Effector memory CD4-positive, alpha-beta T cell (primary cell): ENCODE measurements at regions not wholly inside any gene's neighbourhood (a gene's known extent, or its start where the extent isn't known, plus 50 kb on each side); places are given as distances from the start of the nearest gene placed in this dataset.

Experiments
- DNase-seq, 3 donors: peaks; one replicate each; pipeline ENCODE4 v3.0.0-alpha.2; 2020
- H3K27ac ChIP-seq: 2 replicates; pipeline ENCODE4 v1.7.0; 2013; ENCODE audit warnings: mild to moderate bottlenecking, low read length, moderate library complexity; ENCODE audit not compliant: insufficient read depth, poor library complexity, severe bottlenecking
- H3K27me3 ChIP-seq: replicated peaks from 2 replicates; pipeline ENCODE4 v1.7.0; 2013; ENCODE audit warnings: mild to moderate bottlenecking, low read length; ENCODE audit not compliant: insufficient read depth, control insufficient read depth, poor library complexity, severe bottlenecking
- H3K36me3 ChIP-seq: 2 replicates; pipeline ENCODE4 v1.7.0; 2013; ENCODE audit warnings: mild to moderate bottlenecking, low read length, moderate library complexity; ENCODE audit not compliant: control insufficient read depth, insufficient read depth
- H3K4me1 ChIP-seq: 2 replicates; pipeline ENCODE4 v1.7.0; 2013; ENCODE audit warnings: low read length, mild to moderate bottlenecking; ENCODE audit not compliant: control insufficient read depth, insufficient read depth, poor library complexity, severe bottlenecking
- H3K4me3 ChIP-seq: 2 replicates; pipeline ENCODE4 v1.7.0; 2013; ENCODE audit warnings: low read length, low read depth, mild to moderate bottlenecking; ENCODE audit not compliant: insufficient read depth, poor library complexity, severe bottlenecking
- H3K9me3 ChIP-seq: 2 replicates; pipeline ENCODE4 v1.7.0; 2013; ENCODE audit warnings: mild to moderate bottlenecking, low read length, moderate library complexity; ENCODE audit not compliant: control insufficient read depth

DNA sequence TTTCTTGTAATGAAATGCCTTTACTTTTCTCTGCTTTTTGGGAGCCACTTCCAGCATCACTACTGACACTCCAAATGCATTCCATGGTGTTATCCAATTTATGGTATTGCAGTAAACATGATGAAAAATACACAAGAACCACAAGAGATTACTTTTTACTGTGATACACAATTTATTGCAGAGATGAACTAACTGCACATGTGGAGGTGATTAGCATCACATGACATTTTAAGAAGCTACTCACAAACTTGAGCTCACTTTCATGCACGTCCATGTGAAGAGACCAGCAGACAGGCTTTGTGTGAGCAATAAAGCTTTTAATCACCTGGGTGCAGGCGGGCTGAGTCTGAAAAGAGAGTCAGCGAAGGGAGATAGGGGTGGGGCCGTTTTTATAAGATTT, 780.5 kb upstream of the GOT2 start:
- Histone ChIP-seq H3K9me3 (no peaks in the 10 kb centered on the region), H3K36me3 (no peaks in the 10 kb centered on the region), H3K27me3 (no peaks in the 10 kb centered on the region), H3K4me1 (no peaks in the 10 kb centered on the region), H3K4me3 (no peak overlapping the region), H3K27ac (no peak overlapping the region)
- DNase-seq = no peak

DNA sequence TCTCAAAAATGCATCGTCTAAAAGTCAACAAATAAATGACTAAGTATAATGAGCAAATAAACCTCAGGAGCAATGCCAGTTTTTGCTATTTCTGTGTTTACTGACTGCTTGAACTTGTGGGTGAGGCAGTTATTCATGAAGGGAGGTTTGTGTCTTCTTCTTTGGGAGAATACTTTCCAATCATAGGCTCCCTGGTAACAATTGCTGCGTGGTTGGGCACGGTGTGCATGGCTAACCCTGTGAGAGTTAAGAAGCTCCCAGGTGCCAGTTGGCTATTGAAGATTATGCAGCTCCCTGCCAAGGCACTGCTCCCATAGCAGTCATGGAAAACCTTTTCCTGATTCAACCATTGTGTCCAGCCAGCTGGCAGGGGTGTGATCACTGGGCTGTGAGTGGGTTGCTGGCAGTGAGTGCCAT, 775.9 kb upstream of the GOT2 start:
- Histone ChIP-seq H3K27me3 (no peaks in the 10 kb centered on the region), H3K4me3 (no peak overlapping the region), H3K36me3 (no peaks in the 10 kb centered on the region), H3K9me3 (no peaks in the 10 kb centered on the region), H3K27ac (no peak overlapping the region), H3K4me1 (no peaks in the 10 kb centered on the region)
- no peak for DNase-seq

- H3K27me3 ChIP-seq = no peaks in the 10 kb centered on the region
- no peak overlapping the region for H3K27ac ChIP-seq
- no peaks in the 10 kb centered on the region for H3K9me3 ChIP-seq
- no peaks in the 10 kb centered on the region for H3K4me1 ChIP-seq
- H3K4me3 ChIP-seq = no peak overlapping the region
- no peak for DNase-seq
- H3K36me3 ChIP-seq = no peaks in the 10 kb centered on the region
Observed at GRCh38 chr16:59500601-59501000, 766.5 kb upstream of the GOT2 start.

- Histone ChIP-seq H3K9me3 (no peaks in the 10 kb centered on the region), H3K36me3 (no peaks in the 10 kb centered on the region), H3K4me3 (no peak overlapping the region), H3K27ac (no peak overlapping the region), H3K4me1 (no peaks in the 10 kb centered on the region), H3K27me3 (no peaks in the 10 kb centered on the region)
- DNase-seq = no peak
Observed at GRCh38 chr16:59487067-59487466, 753.0 kb upstream of the GOT2 start.

- Histone ChIP-seq H3K9me3 (no peaks in the 10 kb centered on the region), H3K27ac (no peak overlapping the region), H3K27me3 (no peaks in the 10 kb centered on the region), H3K4me1 (no peaks in the 10 kb centered on the region), H3K36me3 (no peaks in the 10 kb centered on the region), H3K4me3 (no peak overlapping the region)
- no peak for DNase-seq
Observed at GRCh38 chr16:59484833-59485516, 750.9 kb upstream of the GOT2 start.

DNA sequence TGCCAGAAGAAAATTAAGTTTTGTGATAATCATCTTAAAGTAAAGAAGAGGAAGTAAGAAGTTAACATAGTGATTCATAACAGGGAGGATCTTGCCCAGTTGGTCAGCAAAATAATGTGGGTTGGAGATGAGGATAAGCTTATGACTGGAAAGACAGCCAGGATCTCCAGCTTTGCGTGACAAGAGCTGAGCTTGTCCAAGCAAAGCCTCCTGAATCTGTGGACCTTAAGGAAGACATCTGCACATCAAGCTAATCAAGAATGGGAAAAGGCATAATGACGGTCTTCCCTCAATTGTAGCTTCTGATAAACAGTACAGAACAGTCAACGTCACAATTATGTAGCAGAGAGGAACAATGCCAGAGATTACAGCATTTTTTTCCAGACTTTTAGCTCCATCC, 744.7 kb upstream of the GOT2 start:
- H3K4me3 ChIP-seq = no peak overlapping the region
- no peaks in the 10 kb centered on the region for H3K9me3 ChIP-seq
- DNase-seq = no peak
- H3K27ac ChIP-seq = no peak overlapping the region
- H3K27me3 ChIP-seq = no peaks in the 10 kb centered on the region
- no peaks in the 10 kb centered on the region for H3K4me1 ChIP-seq
- no peaks in the 10 kb centered on the region for H3K36me3 ChIP-seq

DNA sequence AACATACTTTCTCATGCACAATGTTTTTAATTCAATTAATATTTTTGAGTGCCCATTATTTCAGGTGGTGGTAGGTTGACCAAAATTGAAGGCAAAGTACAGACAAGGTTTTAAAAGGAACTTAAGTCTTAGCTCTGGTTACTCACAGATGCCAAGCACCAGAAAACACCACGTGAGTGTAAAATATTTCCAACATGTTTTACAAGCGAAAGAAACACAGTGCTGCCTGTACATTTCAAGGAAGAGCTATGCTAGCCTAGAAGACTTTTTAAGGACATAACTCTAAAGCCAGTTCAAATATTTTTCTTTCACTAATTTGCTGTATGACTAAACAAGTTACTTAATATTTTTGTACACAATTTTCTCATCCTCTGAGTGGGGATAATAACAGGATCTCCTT, 736.4 kb upstream of the GOT2 start:
- peaks cover 1% of the 10 kb centered on the region for H3K9me3 ChIP-seq
- no peak for DNase-seq
- no peak overlapping the region for H3K4me3 ChIP-seq
- no peaks in the 10 kb centered on the region for H3K4me1 ChIP-seq
- H3K36me3 ChIP-seq = no peaks in the 10 kb centered on the region
- no peak overlapping the region for H3K27ac ChIP-seq
- no peaks in the 10 kb centered on the region for H3K27me3 ChIP-seq

DNA sequence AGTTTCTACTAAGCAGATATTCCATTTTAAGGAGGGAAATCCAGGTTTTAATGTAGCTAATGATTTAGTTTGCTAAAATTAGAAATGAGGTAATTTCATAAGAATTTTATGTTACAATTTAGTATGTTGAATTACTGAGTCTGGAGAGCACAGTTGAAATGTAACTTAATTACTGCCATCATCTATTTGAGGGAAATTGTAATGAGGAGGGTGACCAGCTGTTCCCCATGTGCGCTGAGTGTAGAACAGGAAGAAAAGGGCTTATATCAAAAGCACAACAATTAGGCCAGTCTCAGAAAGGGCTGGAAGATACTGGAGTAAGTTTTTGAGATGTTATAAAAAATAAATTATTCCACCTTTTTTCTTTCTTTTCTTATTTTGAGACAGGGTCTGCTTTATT, 735.1 kb upstream of the GOT2 start:
- Histone ChIP-seq H3K4me1 (no peaks in the 10 kb centered on the region), H3K9me3 (peaks cover 3% of the 10 kb centered on the region), H3K27me3 (no peaks in the 10 kb centered on the region), H3K36me3 (no peaks in the 10 kb centered on the region), H3K4me3 (no peak overlapping the region), H3K27ac (no peak overlapping the region)
- DNase-seq = no peak

- H3K36me3 ChIP-seq = no peaks in the 10 kb centered on the region
- DNase-seq = no peak
- H3K9me3 ChIP-seq = peaks cover 3% of the 10 kb centered on the region
- H3K4me3 ChIP-seq = no peak overlapping the region
- no peaks in the 10 kb centered on the region for H3K4me1 ChIP-seq
- no peak overlapping the region for H3K27ac ChIP-seq
- H3K27me3 ChIP-seq = no peaks in the 10 kb centered on the region
Observed at GRCh38 chr16:59463776-59464175, 729.7 kb upstream of the GOT2 start.

GRCh38 chr16:59459806-59460205, 725.7 kb upstream of the GOT2 start:
- no peak for DNase-seq
- no peaks in the 10 kb centered on the region for H3K4me1 ChIP-seq

More at GRCh38 chr16:59459806-59460205, 725.7 kb upstream of the GOT2 start:
- Histone ChIP-seq H3K4me3 (no peak overlapping the region), H3K27ac (no peak overlapping the region), H3K9me3 (no peaks in the 10 kb centered on the region), H3K36me3 (no peaks in the 10 kb centered on the region), H3K27me3 (no peaks in the 10 kb centered on the region)
